Naive thymus-derived CD8-positive, alpha-beta T cell (primary cell): ENCODE measurements at regions not wholly inside any gene's neighbourhood (a gene's known extent, or its start where the extent isn't known, plus 50 kb on each side); places are given as distances from the start of the nearest gene placed in this dataset.
A peak's percentile ranks its signal among the peaks of the same experiment; 100 is the strongest.

Experiments
- ATAC-seq, 2 donors: fragments of 150-1000 bp; cut with Tn5 transposase in 1 of 2; sonication (Bioruptor Pico), chemical (Tn5 transposase) in 1 of 2; 1 replicate in 1 of 2; 2 replicates in 1 of 2; pipeline ENCODE4 v1.10.0; 2021; ENCODE audit warnings: mild to moderate bottlenecking in 2 of 2, moderate library complexity in 2 of 2
- POLR2A ChIA-PET: fragments of 350-600 bp; sonication (Branson Sonifier 250); formaldehyde crosslinking; loops from one replicate; lab custom pipeline; 2021; ENCODE audit warnings: antibody characterized with exemption; lab: Charles Lee
- DNase-seq, 10 donors: peaks; one replicate each; pipeline versions ENCODE4 v3.0.0 to v3.0.0-alpha.2; 2020 to 2022
- H3K27ac Mint-ChIP-seq, 10 donors: one replicate each; pipeline ENCODE4 v1.8.0; 2020 to 2022; ENCODE audit warnings: mild to moderate bottlenecking in 10 of 10, mixed read lengths in 10 of 10, moderate library complexity in 4 of 10, inconsistent platforms in 1 of 10
- H3K27me3 Mint-ChIP-seq, 5 donors: one replicate each; pipeline ENCODE4 v1.8.0; 2021 to 2022; ENCODE audit warnings: mixed read lengths in 5 of 5
- H3K36me3 Mint-ChIP-seq, 3 donors: one replicate each; pipeline ENCODE4 v1.8.0; 2020 to 2022; ENCODE audit warnings: mixed read lengths in 3 of 3, mild to moderate bottlenecking in 2 of 3, inconsistent platforms in 1 of 3
- H3K4me1 Mint-ChIP-seq, 4 donors: one replicate each; pipeline ENCODE4 v1.8.0; 2021 to 2022; ENCODE audit warnings: mixed read lengths in 4 of 4
- H3K4me3 Mint-ChIP-seq, 10 donors: one replicate each; pipeline ENCODE4 v1.8.0; 2020 to 2022; ENCODE audit warnings: mild to moderate bottlenecking in 10 of 10, mixed read lengths in 10 of 10, moderate library complexity in 6 of 10, inconsistent platforms in 1 of 10
- H3K9me3 Mint-ChIP-seq, 9 donors: one replicate each; pipeline ENCODE4 v1.8.0; 2020 to 2022; ENCODE audit warnings: mixed read lengths in 9 of 9, mild to moderate bottlenecking in 3 of 9, inconsistent platforms in 1 of 9, moderate library complexity in 1 of 9

- POLR2A ChIA-PET: interaction anchor here (1.9 kb wide), 1 partner anchor 15 kb away, joined by 4 read pairs; no protein-coding TSS in a partner anchor
Observed at GRCh38 chr17:17419631-17420030, 57.2 kb upstream of the MED9 start.

DNA sequence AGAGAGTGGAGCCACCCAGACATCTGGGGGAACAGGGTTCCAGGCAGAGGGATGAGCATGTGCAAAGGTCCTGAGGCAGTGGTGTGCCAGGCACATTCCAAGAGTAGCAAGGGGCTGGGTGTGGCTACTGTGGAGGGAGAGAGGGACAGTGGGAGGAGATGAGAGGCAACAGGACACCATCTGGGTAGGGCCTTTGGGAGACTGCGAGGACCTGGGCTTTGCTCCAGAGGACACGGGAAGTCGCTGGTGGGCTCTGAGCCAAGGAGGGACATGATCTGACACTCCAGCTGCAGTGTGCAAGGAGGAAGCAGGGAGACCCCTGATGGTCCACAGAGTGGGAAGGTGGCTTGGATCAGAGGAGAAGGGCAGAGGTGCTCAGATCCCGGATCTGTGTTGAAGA, 56.7 kb upstream of the MED9 start:
- POLR2A ChIA-PET: interaction anchor here (1.9 kb wide), 1 partner anchor 16 kb away, joined by 4 read pairs; no protein-coding TSS in a partner anchor
- H3K27ac Mint-ChIP-seq: peak overlapping the region in 2 of 10 donors; percentile 17 to 40
- H3K36me3 Mint-ChIP-seq: no peaks in the 10 kb centered on the region
- ATAC-seq (no peak), DNase-seq (no peak)
- peaks cover 0 to 5% (median 0%) of the 10 kb centered on the region in 9 donors for H3K9me3 Mint-ChIP-seq
- H3K4me1 Mint-ChIP-seq: peaks cover 16 to 26% (median 21%) of the 10 kb centered on the region in 4 donors
- H3K27me3 Mint-ChIP-seq: no peaks in the 10 kb centered on the region
- no peak overlapping the region for H3K4me3 Mint-ChIP-seq

More at GRCh38 chr17:17419631-17420030, 57.2 kb upstream of the MED9 start:
- H3K4me3 Mint-ChIP-seq: no peak overlapping the region
- ATAC-seq (no peak), DNase-seq (peak in 1 of 10 donors; percentile 47)
- no peaks in the 10 kb centered on the region for H3K27me3 Mint-ChIP-seq
- H3K27ac Mint-ChIP-seq: peak overlapping the region in 1 of 10 donors; percentile 17
- H3K9me3 Mint-ChIP-seq: peaks cover 0 to 5% (median 0%) of the 10 kb centered on the region in 9 donors
- peaks cover 16 to 27% (median 21%) of the 10 kb centered on the region in 4 donors for H3K4me1 Mint-ChIP-seq
- no peaks in the 10 kb centered on the region for H3K36me3 Mint-ChIP-seq

DNA sequence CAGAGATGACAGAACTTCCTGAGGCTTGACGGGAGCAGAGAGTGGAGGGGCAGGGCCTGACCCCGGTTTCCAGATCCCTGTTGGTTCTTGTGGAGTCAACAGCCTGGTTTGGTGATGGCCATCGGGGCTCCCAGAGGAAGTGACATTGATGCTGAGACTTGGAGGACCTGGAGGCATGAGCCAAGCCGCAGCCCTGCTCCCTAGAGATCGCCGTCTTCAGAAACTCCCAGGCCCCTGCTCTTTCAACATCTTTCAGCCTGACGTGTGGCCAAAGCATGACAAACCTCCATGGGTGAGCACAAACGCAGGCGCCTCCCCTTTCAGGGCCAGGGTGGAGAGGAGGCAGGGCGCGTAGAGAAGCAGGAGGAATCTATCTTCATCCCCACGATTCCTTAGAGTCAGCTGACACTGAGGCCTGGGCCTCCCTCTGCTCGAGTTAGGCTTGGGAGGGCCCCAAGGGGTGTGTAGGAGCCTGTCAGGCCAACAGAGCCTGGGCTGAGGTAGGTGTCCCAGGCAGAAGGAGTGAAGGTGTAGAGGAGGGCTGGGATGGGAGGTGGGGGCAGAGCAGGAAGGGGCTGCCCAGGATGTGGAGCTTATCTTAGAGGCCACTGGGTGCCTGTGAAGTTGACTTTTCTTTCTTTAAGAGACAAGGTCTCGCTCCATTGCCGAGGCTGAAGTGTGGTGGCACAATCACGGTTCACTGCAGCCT, 56.1 kb upstream of the MED9 start:
- no peaks in the 10 kb centered on the region for H3K36me3 Mint-ChIP-seq
- POLR2A ChIA-PET: no interaction called here
- no peak overlapping the region for H3K27ac Mint-ChIP-seq
- DNase-seq (peak in 1 of 10 donors; percentile 36), ATAC-seq (no peak)
- no peaks in the 10 kb centered on the region for H3K27me3 Mint-ChIP-seq
- peaks cover 0 to 5% (median 0%) of the 10 kb centered on the region in 9 donors for H3K9me3 Mint-ChIP-seq
- no peak overlapping the region for H3K4me3 Mint-ChIP-seq
- peaks cover 15 to 22% (median 19%) of the 10 kb centered on the region in 4 donors for H3K4me1 Mint-ChIP-seq

- no peak overlapping the region for H3K4me3 Mint-ChIP-seq
Observed at GRCh38 chr17:17421346-17422216, 55.2 kb upstream of the MED9 start.

DNA sequence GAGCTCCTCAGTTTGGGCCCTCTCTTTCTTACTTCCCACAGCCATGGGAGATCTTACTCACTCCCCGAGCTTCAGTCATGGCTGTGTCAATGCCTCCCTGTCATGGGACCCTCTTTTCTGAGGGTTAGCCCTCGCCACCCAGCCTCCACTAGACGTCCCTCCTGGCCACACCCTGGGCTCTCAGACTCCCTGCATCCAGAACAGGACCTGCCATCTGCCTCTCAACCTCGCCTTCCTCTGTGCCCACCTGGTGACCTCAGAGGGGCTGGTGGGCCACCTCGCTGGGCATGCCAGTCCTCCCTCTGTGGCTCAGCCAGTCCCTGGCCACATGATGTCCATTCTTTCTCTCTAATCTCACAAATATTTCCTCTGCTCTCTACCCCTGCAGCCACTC, 54.6 kb upstream of the MED9 start:
- ATAC-seq: no peak
- DNase-seq: peak in 1 of 10 donors; percentile 47
- no peaks in the 10 kb centered on the region for H3K36me3 Mint-ChIP-seq
- H3K4me3 Mint-ChIP-seq: no peak overlapping the region
- peaks cover 0 to 7% (median 6%) of the 10 kb centered on the region in 4 donors for H3K4me1 Mint-ChIP-seq
- no peaks in the 10 kb centered on the region for H3K27me3 Mint-ChIP-seq
- POLR2A ChIA-PET: no interaction called here
- H3K9me3 Mint-ChIP-seq: peaks cover 0 to 5% (median 0%) of the 10 kb centered on the region in 9 donors
- H3K27ac Mint-ChIP-seq: no peak overlapping the region

More at GRCh38 chr17:17421346-17422216, 55.2 kb upstream of the MED9 start:
- Mint-ChIP-seq H3K27ac (peak overlapping the region in 1 of 10 donors; percentile 9), H3K27me3 (no peaks in the 10 kb centered on the region), H3K4me1 (peaks cover 6 to 14% (median 11%) of the 10 kb centered on the region in 4 donors), H3K9me3 (peaks cover 0 to 5% (median 0%) of the 10 kb centered on the region in 9 donors), H3K36me3 (no peaks in the 10 kb centered on the region)
- DNase-seq: peak in 1 of 10 donors; percentile 58
- POLR2A ChIA-PET: no interaction called here
- ATAC-seq: no peak

DNA sequence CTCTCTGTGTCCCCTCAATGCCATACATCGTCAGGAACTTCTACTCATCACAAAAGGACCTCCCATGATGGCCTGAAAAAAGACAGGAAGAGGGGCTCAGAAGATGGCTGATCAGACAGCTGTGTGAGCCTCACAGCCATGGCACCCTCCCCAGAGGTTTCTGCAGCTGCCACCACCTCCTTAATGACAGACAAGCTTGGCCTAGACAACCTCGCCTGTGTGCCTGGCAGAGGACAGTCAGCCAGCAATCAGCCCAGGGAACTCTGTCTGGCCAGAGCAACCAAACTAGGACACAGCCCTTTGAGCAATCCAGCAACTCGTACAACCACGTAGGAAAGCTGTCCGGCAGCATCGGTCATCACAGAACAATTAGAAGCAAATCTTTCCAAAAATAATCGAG, 54.2 kb upstream of the MED9 start:
- H3K4me1 Mint-ChIP-seq: peaks cover 0 to 6% (median 5%) of the 10 kb centered on the region in 4 donors
- no peaks in the 10 kb centered on the region for H3K36me3 Mint-ChIP-seq
- peaks cover 0 to 5% (median 0%) of the 10 kb centered on the region in 9 donors for H3K9me3 Mint-ChIP-seq
- ATAC-seq (no peak), DNase-seq (peak in 1 of 10 donors; percentile 40)
- H3K27me3 Mint-ChIP-seq: no peaks in the 10 kb centered on the region
- POLR2A ChIA-PET: no interaction called here
- H3K27ac Mint-ChIP-seq: no peak overlapping the region
- no peak overlapping the region for H3K4me3 Mint-ChIP-seq

DNA sequence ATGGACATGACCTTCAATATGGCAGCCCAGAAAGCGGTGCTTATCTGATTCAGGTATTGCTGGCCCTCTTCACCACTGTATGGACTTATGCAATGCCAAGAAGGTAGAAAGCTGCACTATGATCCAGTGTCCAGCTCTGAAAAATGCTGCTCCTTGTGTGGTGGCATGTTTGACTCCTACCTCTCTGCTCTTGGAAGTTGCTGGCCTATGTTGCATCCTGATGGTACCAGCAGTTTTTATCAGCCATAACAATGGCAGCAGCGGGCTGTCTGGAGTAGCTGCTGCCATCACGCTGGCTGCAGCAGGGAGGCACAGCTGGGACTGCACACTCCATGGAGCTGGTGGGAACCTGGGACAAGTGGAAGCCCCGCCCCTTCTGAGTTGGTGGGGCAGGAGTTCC, 53.1 kb upstream of the MED9 start:
- no peaks in the 10 kb centered on the region for H3K36me3 Mint-ChIP-seq
- no peak overlapping the region for H3K27ac Mint-ChIP-seq
- peaks cover 0 to 6% (median 5%) of the 10 kb centered on the region in 4 donors for H3K4me1 Mint-ChIP-seq
- peaks cover 0 to 5% (median 0%) of the 10 kb centered on the region in 9 donors for H3K9me3 Mint-ChIP-seq
- DNase-seq: peak in 1 of 10 donors; percentile 10
- H3K4me3 Mint-ChIP-seq: no peak overlapping the region
- POLR2A ChIA-PET: no interaction called here
- H3K27me3 Mint-ChIP-seq: no peaks in the 10 kb centered on the region
- no peak for ATAC-seq

DNA sequence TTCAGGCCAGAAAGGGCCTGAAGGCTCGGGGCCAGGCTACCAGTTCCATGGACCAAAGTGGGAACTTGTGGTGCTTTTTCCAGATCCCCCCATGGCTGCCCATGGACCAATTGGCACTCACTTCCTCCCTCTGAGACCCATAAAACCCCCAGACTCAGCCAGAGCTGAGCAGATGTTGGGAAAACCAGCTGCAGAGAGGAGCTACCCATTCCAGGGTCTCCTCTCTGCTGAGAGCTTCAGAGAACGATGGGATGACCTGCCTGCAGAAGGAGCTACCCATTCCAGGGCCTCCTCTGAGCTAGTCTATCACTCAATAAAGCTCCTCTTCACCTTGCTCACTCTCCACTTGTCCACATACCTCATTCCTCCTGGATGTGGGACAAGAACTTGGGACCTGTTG, 52.2 kb upstream of the MED9 start:
- Mint-ChIP-seq H3K4me3 (no peak overlapping the region), H3K36me3 (no peaks in the 10 kb centered on the region), H3K9me3 (peaks cover 0 to 5% (median 0%) of the 10 kb centered on the region in 9 donors), H3K4me1 (peaks cover 0 to 6% (median 5%) of the 10 kb centered on the region in 4 donors), H3K27me3 (no peaks in the 10 kb centered on the region), H3K27ac (no peak overlapping the region)
- DNase-seq (no peak), ATAC-seq (no peak)
- POLR2A ChIA-PET: no interaction called here

GRCh38 chr17:17425005-17425404, 51.8 kb upstream of the MED9 start:
- Mint-ChIP-seq H3K4me3 (no peak overlapping the region), H3K4me1 (peaks cover 0 to 6% (median 5%) of the 10 kb centered on the region in 4 donors), H3K27ac (no peak overlapping the region), H3K27me3 (no peaks in the 10 kb centered on the region), H3K36me3 (no peaks in the 10 kb centered on the region), H3K9me3 (peaks cover 0 to 5% (median 0%) of the 10 kb centered on the region in 9 donors)
- DNase-seq (peak in 1 of 10 donors; percentile 31), ATAC-seq (no peak)
- POLR2A ChIA-PET: no interaction called here

DNA sequence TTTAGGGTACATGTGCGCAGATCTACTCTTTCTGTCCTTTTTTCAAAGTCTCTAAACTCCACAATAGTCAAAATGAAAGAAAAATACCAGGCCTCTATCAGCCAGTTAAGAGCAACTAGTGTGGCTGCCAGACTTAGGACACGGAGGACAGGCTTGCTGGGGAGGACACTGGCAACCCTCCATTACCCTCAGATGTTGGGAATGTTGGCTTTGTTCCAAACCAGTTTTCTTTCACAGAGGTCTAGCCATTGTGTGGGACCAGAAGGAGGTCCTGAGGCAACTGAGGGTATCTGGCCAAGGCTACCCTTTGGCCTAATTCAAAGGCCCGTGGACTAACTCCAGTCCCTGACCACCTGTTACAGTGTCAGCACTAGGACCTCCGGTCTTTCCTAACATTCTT, 51.2 kb upstream of the MED9 start:
- no peak for DNase-seq
- ATAC-seq: no peak
- H3K27me3 Mint-ChIP-seq: no peaks in the 10 kb centered on the region
- peaks cover 0 to 6% (median 5%) of the 10 kb centered on the region in 4 donors for H3K4me1 Mint-ChIP-seq
- H3K9me3 Mint-ChIP-seq: peaks cover 0 to 5% (median 0%) of the 10 kb centered on the region in 9 donors
- H3K36me3 Mint-ChIP-seq: peaks cover 0 to 2% (median 0%) of the 10 kb centered on the region in 3 donors
- no peak overlapping the region for H3K27ac Mint-ChIP-seq
- POLR2A ChIA-PET: no interaction called here
- H3K4me3 Mint-ChIP-seq: no peak overlapping the region

DNA sequence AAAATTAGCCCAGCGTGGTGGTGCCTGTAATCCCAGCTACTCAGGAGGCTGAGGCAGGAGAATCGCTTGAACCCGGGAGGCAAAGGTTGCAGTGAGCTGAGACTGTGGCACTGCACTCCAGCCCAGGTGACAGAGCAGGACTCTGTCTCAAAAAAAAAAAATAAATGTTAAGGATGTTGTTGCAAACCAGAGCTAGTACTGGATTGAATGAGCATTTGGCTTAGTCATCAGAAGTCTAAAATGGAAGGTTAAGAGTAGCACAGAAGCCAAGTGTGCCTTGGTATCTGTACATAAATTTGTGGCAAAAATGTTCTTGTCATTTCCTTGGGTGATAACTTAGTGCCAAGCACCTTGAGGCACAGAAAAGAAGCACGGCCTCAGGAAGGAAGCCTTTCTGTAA, 50.6 kb upstream of the MED9 start:
- DNase-seq: no peak
- H3K9me3 Mint-ChIP-seq: peaks cover 0 to 5% (median 0%) of the 10 kb centered on the region in 9 donors
- POLR2A ChIA-PET: no interaction called here
- peaks cover 0 to 4% (median 0%) of the 10 kb centered on the region in 3 donors for H3K36me3 Mint-ChIP-seq
- peak overlapping the region in 1 of 10 donors; percentile 33 for H3K27ac Mint-ChIP-seq
- ATAC-seq: no peak
- peaks cover 0 to 6% (median 5%) of the 10 kb centered on the region in 4 donors for H3K4me1 Mint-ChIP-seq
- H3K27me3 Mint-ChIP-seq: no peaks in the 10 kb centered on the region
- no peak overlapping the region for H3K4me3 Mint-ChIP-seq
